Fibroblast of skin of scalp (primary cell): ENCODE measurements at regions not wholly inside any gene's neighbourhood (a gene's known extent, or its start where the extent isn't known, plus 50 kb on each side); places are given as distances from the start of the nearest gene placed in this dataset.
"Not testable (repeated sequence)": the region's sequence is repeated elsewhere in the genome, so short reads cannot be mapped to it uniquely, and the experiment has no call there.

Source experiments
- DNase-seq: peaks from one replicate; pipeline ENCODE4 v3.0.0-alpha.2; 2013

GRCh38 chr1:203926025-203926540, 64.7 kb downstream of the SNRPE start:
- peak; percentile 40 for DNase-seq

DNA sequence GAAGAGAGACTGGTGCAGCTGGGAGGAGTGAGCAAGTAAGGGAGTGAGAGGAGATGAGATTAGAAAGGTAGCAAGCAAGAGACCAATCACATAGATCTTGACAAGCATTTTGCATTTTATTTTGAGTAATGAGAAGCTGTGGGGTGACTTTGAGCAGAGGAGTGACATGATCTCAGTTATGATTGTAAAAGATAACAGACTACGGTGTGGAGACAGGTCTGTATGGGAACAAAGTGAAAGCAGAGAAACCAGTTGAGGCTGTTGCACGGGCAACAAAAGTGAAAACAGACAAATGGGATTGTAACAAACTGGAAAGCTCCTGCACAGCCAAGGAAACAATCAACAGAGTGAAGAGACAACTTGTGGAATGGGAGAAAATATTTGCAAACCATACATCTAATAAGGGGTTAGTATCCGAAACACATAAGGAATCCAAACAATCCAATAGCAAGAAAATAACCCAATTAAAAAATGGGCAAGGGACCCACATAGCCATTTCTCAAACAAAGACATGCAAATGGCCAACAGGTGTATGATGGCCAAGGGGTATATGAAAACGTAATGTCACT, 68.4 kb downstream of the SNRPE start:
- no peak for DNase-seq

GRCh38 chr1:203930342-203930741, 68.9 kb downstream of the SNRPE start:
- DNase-seq = peak; percentile 4

DNA sequence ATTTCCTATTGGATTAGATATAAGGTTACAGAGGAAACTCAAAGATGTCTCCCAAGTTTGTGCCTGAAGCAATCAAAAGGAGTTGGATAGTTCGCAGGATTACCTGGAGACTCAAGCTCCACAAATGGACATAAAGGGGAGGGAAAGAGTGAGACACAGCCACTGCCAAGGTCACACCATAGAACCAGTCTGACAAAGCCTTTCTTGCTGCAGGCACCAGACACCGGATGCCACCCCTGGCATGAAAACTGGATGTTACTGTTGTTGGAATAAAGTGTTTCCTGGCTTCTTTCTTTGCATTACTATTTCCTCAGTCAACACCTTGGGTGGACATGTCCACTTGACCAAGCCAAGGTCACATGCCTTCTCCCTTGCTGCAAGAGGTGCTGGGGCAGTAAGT, 70.6 kb downstream of the SNRPE start:
- no peak for DNase-seq

DNA sequence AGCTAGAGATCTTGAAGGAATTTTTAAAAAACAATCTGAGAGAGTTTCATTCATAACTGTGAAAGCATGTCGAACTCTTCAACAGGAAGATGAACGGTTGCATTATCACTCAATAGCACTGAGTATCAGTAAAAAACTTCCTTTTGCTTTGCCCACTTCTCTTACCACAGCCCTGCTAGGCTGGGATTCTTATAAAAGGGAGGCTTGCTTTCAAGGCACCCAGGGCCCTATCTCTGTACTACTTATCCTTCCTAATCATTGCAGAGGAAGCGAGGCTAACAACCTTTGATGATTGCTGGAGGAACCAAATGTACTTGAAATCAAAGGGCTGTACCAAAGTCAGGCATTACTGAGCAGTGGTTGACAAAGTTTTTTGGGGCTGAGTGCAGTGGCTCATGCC, 71.2 kb downstream of the SNRPE start:
- DNase-seq = no peak

- no peak for DNase-seq
These were observed 72.6 kb downstream of the SNRPE start for GRCh38 chr1:203934027-203934426.

DNA sequence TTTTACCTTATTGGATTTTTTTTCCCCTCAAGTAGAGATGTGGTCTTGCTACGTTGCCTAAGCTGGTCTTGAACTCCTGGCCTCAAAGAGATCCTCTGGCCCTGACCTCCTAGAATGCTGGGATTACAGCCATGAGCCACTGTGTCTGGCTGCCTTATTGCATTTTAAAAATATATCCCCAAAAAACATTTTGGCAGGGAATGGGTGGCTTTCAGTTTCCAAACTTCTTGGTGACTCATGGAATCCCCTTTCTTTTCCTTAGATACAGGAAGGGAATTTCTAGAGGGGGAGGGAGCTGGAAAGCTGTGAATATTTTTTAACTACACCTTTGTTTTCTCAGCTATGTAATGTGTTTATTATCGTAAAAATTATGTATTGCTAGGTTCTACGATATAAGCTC, 73.3 kb downstream of the SNRPE start:
- no peak for DNase-seq

DNA sequence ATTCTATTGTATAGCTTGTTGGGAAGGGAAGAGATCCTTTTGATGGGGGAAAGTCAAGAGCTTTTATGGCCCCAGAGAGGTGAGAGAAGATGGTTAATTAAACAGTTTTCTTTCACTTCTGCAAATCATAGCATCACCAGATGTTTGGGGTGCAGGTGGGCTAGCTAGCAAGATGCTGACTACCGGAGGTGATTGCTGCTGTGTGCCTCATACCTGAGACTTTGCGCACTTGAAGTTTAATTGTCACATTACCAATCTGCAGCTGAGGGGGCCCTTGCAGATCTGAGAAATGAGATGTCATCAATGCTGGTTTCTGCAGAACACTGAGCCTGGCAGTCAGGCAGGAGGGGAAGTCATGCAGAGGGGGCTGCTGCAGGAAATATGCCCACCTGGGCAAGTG, 73.9 kb downstream of the SNRPE start:
- DNase-seq = no peak

- no peak for DNase-seq
These were observed 76.4 kb downstream of the SNRPE start for GRCh38 chr1:203937678-203938330.

DNA sequence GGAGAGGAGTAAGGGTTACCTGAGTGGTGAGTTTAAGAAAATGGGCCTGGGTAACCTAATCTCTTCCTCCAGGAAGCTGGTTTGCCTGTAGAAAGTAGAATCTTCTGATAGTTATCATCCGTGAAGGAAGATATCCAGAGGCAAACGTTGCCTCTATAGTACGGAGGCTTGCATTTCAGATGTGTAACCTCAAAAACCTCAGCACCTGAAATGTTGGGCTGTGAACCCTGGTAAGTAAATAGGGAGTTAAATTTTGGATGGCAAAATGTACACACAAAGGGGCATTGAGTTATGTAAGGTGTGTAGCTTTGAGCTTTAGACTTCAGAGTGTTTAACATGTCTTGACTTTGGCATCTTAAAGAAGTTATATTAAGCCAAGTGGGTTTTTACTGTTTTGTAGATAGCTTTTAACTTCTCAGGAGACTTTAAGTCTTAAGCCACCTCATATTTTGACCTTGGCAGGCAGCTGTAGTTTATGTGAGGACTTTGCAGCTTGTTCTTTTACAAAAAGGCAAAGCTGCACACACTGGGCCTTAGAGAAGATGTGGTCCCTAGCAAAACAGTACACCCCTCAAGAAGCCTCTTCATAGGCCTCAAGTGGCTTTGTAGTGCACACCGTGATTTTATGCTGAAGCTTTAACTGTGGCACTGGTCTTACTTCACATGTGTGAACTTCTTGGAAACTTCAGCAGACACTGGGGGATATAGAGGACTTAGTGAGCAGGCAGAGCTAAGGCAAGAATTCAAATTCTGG, 83.4 kb downstream of the SNRPE start:
- DNase-seq = no peak

DNA sequence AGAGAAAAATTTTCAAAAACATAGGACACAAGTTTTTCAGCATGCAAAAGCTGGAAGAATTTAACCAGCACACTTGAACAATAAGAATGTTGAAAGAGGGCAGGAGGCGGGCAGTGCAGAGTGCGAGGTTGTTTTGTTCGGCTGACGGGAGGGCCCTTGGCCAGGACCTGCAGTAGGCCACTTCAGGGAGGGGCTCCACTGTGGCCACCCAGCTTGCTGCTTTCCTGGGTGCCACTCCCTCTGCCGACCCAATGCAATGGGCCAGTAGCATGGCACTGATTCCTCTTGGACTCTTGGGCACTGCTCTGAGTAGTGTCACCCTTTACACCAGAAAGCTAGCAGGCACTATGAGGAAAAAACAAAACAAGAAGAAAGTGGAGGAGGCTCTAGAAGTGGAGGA, 92.9 kb downstream of the SNRPE start:
- DNase-seq = no peak

GRCh38 chr1:203954788-203955552, 93.6 kb downstream of the SNRPE start:
- no peak for DNase-seq

DNA sequence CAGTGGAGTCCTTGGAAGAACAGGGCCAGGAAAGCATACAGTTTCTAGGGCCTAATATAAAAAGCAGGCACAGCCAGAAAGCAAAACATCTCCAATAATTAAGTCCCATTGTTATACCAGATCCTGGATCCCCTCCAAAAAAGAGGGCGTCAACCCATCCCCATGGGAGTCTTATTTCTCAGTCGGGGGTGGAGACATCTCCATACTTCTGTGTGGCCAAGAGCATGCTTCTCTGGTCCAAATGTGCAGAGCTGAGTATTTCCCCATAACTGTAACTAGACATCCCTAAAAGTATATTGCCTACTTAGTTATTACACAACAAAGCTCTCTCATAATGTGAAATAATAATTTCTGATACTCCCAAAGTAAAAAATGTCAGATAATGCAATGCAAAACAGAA, 104.2 kb upstream of the SOX13 start:
- no peak for DNase-seq

GRCh38 chr1:203969846-203970245, 103.1 kb upstream of the SOX13 start:
- no peak for DNase-seq

- DNase-seq = no peak
These were observed 87.9 kb upstream of the SOX13 start for GRCh38 chr1:203985044-203985443.

GRCh38 chr1:203985676-203986075, 87.2 kb upstream of the SOX13 start:
- DNase-seq = no peak

DNA sequence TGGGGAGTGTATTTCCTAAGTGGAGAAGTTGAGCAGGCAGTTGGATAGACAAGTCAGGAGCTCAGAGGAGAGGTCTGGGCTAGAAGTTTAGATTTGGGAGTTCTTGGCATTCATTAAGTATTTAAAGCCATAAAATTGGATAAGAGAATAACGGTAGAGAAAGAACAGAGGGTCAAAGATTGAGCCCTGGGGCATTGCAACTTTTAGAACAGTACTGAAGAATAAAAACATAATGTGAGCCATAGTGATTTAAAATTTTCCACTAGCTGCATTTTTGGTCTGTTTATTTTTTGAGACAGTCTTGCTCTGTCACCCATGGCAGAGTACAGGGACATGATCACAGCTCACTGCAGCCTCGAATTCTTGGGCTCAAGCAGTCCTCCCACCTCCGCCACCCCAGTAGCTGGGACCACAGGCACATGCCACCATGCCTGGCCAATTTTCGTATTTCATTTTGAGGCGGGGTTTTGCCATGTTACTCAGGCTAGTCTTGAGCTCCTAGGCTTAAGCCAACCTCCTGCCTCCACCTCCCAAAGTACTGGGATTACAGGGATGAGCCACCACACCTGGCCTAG, 85.9 kb upstream of the SOX13 start:
- no peak for DNase-seq

- no peak for DNase-seq
These were observed 82.8 kb upstream of the SOX13 start for GRCh38 chr1:203990118-203990517.

DNA sequence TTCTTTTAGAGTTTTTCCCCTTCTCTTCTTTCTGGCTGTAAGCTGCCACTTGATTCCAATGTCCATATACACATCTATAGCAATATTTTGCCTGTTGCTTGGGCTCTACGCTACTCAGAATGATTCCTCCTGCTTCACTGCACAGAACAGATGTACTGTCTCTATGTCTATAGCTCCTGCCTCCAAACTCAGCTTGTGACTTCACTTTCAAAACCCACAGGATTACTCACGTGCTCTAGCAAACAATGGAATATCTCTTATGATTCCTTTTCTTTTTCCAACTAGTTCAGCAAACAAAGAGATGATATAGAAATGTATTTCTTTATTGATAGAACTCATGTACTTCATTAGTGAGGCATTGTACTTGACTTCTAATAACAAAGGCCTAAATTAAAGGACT, 80.5 kb upstream of the SOX13 start:
- DNase-seq = no peak

GRCh38 chr1:203993256-203993655, 79.7 kb upstream of the SOX13 start:
- no peak for DNase-seq

GRCh38 chr1:203995228-203995627, 77.7 kb upstream of the SOX13 start:
- DNase-seq = no peak

DNA sequence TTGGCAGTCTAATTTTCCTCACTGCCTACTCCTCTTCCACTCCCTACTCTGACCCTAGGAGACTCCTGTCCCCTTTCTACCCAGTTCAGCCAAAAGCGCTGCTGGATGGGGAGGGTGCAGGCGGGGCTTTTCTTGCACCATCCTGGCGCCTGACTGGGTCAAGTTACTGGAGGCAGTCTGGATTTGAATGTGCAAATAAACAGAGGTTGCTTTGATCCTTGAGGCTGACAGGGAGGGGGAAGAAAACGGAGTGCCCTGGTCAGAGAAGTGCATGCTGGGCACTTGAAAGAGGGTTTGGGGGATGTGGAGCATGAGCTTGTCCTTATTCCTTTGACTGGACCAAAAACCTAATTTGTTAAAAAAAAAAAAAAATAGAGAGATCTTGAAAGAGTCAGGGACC, 76.8 kb upstream of the SOX13 start:
- DNase-seq = no peak

DNA sequence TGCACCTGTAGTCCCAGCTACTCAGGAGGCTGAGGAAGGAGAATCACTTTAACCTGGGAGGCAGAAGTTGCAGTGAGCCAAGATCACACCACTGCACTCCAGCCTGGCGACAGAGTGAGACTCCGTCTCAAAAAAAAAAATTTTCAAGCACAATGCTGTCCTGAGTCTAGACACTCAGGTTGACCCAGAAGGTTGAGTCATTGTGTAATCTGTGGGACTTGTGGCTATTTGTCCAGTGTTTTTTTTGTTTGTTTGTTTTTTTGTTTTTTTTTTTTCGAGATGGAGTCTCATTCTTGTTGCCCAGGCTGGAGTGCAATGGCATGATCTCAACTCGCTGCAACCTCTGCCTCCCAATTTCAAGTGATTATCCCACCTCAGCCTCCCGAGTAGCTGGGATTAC, 74.3 kb upstream of the SOX13 start:
- DNase-seq = not testable (repeated sequence)
